ENCODE measurements at regions not wholly inside any gene's neighbourhood (a gene's known extent, or its start where the extent isn't known, plus 50 kb on each side); places are given as distances from the start of the nearest gene placed in this dataset.

DNA sequence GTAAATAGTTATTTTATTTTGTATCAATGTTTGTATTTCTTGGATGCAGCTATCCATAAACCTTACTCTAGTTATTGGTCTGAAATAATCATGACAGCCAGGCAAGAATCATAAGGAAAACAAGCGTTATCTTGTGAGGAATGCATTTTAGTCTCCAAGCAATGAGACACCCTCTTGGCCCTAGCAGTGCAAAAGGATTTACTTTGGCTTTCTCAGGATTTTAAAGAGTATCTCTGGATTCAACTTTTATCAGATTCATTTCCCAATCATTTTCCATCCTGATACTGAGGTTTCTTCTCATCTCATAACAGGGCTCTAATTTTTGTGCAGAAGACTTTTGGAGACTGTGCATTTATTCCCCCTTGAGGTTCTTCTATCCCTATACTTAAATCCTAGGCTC is 480.8 kb downstream of the TMX3 start:
- TF ChIP-seq, protein P1, sequence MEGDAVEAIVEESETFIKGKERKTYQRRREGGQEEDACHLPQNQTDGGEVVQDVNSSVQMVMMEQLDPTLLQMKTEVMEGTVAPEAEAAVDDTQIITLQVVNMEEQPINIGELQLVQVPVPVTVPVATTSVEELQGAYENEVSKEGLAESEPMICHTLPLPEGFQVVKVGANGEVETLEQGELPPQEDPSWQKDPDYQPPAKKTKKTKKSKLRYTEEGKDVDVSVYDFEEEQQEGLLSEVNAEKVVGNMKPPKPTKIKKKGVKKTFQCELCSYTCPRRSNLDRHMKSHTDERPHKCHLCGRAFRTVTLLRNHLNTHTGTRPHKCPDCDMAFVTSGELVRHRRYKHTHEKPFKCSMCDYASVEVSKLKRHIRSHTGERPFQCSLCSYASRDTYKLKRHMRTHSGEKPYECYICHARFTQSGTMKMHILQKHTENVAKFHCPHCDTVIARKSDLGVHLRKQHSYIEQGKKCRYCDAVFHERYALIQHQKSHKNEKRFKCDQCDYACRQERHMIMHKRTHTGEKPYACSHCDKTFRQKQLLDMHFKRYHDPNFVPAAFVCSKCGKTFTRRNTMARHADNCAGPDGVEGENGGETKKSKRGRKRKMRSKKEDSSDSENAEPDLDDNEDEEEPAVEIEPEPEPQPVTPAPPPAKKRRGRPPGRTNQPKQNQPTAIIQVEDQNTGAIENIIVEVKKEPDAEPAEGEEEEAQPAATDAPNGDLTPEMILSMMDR (IDR thresholded peaks at IDR 0.05; ENCODE audit: control extremely low read depth, extremely low read depth, low read depth, missing control alignments): no peak
- POLR2A ChIA-PET: no interaction called here
- CTCF ChIA-PET: no interaction called here
- DNase-seq (ENCODE audit: extremely low spot score): no peak

DNA sequence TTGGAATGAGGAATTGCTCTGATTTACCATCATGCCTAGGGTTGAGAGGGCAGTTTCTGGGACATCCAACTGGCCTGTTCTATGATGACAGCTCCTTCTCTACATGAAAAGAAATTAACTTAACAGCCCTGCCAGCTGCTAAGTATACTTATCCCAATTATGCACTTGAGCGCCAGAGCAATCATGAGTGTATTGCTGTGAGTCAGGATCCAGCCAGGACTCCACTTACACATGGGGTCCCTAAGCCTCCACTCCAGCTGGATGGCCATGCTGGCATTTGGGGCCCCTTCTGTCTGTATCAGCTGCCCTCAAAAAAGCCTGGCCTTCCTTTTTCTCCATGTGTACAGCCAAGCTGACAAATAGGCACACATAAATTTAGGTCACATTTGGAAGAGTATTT is 481.9 kb downstream of the TMX3 start:
- TF ChIP-seq, protein P1 (IDR thresholded peaks at IDR 0.05; ENCODE audit: control extremely low read depth, extremely low read depth, low read depth, missing control alignments): no peak
- no peak for DNase-seq (ENCODE audit: extremely low spot score)
- CTCF ChIA-PET: interaction anchor here (1.1 kb wide), 1 partner anchor 12 kb away, joined by 5 read pairs; no protein-coding TSS in a partner anchor
- POLR2A ChIA-PET: no interaction called here

DNA sequence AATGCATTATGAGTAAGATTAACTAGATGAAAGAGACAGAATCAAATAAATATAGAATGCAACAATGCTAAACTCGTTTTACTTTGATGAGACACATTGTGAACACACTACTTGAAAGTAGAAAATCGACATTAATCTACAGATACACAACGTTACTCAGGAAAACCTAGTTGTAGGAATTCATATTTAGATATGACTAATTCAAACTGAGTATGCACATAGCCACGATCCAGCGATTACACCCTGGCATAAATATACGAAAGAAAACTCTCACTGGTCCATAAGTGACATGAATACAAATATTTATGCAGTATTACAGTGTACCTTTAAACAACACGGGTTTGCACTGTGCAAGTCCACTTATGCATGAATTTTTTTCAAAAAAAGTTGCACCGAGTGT is 485.6 kb downstream of the TMX3 start:
- ChIA-PET CTCF (no interaction called here), POLR2A (no interaction called here)
- TF ChIP-seq, protein P1 (IDR thresholded peaks at IDR 0.05; ENCODE audit: control extremely low read depth, extremely low read depth, low read depth, missing control alignments): no peak
- no peak for DNase-seq (ENCODE audit: extremely low spot score)

DNA sequence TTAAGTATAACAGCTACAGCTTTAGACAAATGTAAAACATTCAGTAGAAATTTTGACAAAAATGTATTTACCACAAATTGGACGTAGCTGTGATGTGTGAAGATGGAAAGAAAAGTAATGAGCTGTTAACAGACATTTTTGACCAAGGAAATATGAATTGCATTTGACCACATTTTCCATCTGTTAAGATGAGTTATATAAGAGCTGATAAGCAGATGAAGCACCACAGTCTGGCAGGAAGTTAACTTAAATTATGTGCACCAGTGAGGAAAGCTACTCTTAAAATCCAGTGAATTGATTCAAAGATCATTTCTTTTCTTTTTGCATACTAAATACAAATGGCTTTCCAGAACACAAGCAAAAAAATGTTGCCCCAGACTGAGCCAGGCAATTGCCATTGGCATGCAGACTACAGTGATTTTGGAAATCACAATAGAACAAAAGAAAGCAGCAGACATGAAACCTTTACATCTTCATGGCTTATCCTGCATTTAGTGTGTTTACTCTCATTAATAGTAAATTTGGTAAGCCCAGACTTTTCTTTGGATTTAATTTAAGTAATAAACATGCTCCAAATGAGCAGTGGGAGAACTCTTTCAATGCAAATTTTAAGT is 493.7 kb downstream of the TMX3 start:
- ChIA-PET CTCF (interaction anchor here (1.6 to 1.7 kb wide), 2 partner anchors 9 to 11 kb away, joined by 5 read pairs; no protein-coding TSS in a partner anchor), POLR2A (no interaction called here)
- TF ChIP-seq, protein P1 (IDR thresholded peaks at IDR 0.05; ENCODE audit: control extremely low read depth, extremely low read depth, low read depth, missing control alignments): no peak
- no peak for DNase-seq (ENCODE audit: extremely low spot score)

DNA sequence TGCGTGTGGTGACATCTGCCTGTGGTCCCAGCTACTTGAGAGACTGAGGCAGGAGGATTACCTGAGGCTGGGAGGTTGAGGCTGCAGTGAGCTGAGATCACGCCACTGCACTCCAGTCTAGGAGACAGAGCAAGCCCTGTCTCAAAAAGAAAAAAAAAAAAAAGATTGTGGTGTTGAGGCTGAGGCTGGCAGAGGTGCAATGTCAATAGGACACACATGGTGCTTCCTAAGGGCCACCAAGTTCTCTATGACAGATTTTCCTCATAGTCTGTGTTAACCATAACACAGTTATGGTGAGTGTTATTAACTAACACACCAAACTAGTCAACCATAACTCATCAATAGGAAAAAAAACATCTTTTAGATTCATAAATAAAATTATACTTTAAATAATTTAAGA is 494.4 kb downstream of the TMX3 start:
- CTCF ChIA-PET: interaction anchor here (1.6 to 1.7 kb wide), 2 partner anchors 9 to 12 kb away, joined by 5 read pairs; no protein-coding TSS in a partner anchor
- no peak for DNase-seq (ENCODE audit: extremely low spot score)
- POLR2A ChIA-PET: no interaction called here
- TF ChIP-seq, protein P1 (IDR thresholded peaks at IDR 0.05; ENCODE audit: control extremely low read depth, extremely low read depth, low read depth, missing control alignments): no peak

DNA sequence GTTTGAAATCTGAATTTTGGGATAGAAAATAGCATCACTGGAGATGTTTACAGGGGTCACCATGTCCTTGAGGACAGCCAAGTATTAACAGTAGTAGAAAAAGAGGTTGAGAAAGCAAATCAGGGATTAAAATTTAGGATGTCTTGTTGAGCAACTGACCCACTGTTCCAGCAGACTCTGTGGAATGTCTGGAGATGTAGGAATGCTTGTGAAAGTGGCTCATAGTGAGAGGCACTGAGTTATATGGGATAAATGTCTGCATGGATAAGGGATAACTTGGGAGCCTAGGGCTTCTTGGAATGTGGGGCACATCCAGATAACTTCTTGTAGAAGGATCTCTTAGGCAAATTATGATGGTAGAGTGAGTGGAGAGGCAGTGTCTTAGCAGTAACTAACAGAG is 495.0 kb downstream of the TMX3 start:
- POLR2A ChIA-PET: no interaction called here
- DNase-seq (ENCODE audit: extremely low spot score): no peak
- TF ChIP-seq, protein P1 (IDR thresholded peaks at IDR 0.05; ENCODE audit: control extremely low read depth, extremely low read depth, low read depth, missing control alignments): no peak

More for the DNA sequence above, 495.0 kb downstream of the TMX3 start:
- CTCF ChIA-PET: no interaction called here
